Psoas muscle (tissue), 7 donors: ENCODE measurements at regions not wholly inside any gene's neighbourhood (a gene's known extent, or its start where the extent isn't known, plus 50 kb on each side); places are given as distances from the start of the nearest gene placed in this dataset.

ENCODE experiments used
- ATAC-seq, 4 donors: fragments of 200-7000 bp; cut with Tn5 transposase; one replicate each; pipeline ENCODE4 v1.9.1; 2020; ENCODE audit warnings: moderate library complexity in 3 of 4, mild to moderate bottlenecking in 2 of 4
- DNase-seq, 2 donors: peaks; one replicate each; pipeline ENCODE4 v3.0.0-alpha.2; 2020
- H3K27ac ChIP-seq: fragments of 200-600 bp; one replicate; pipeline ENCODE4 v1.8.0; 2022
- H3K27me3 ChIP-seq, 3 donors: fragments of 200-600 bp in 1 of 3; one replicate each; pipeline versions ENCODE4 v1.6.1 to v1.8.0; 2013 to 2022; ENCODE audit warnings: low read length in 2 of 3, mild to moderate bottlenecking in 2 of 3, moderate library complexity in 1 of 3; ENCODE audit not compliant: insufficient read depth in 3 of 3
- H3K36me3 ChIP-seq, 2 donors: fragments of 200-600 bp in 1 of 2; one replicate each; pipeline versions ENCODE4 v1.6.1 to v1.8.0; 2013 to 2022; ENCODE audit warnings: low read depth in 1 of 2, mild to moderate bottlenecking in 1 of 2, moderate library complexity in 1 of 2; ENCODE audit not compliant: insufficient read depth in 1 of 2
- H3K4me1 ChIP-seq: fragments of 200-600 bp; one replicate; pipeline ENCODE4 v1.8.0; 2022
- H3K4me3 ChIP-seq: fragments of 200-600 bp; one replicate; pipeline ENCODE4 v1.8.0; 2022; ENCODE audit warnings: mild to moderate bottlenecking
- H3K9me3 ChIP-seq: fragments of 200-600 bp; one replicate; pipeline ENCODE4 v1.8.0; 2022
- CTCF ChIP-seq: fragments of 200-600 bp; IDR thresholded peaks from one replicate; pipeline ENCODE4 v1.8.0; 2022; ENCODE audit warnings: antibody characterized with exemption
- WGBS, 3 donors: extraction: QIAGEN DNeasy Blood & Tissue Kit; methylation state at CpG; one replicate each; pipeline versions ENCODE4 v1.1.6 to v1.1.7; 2013; 5-methylcytosine and 5-hydroxymethylcytosine counted together
- intact Hi-C, 2 donors: fragments of 100-400 bp; cut with DNase I; formaldehyde crosslinking; loops; one replicate each; pipeline versions ENCODE4 v1.11.0 to v1.14.2; 2022
- donor health status: healthy with polysubstance abuse.
- donor health status: DM: no; HTN: no; CAD: no; lungs with moderate emphysema.
- donor health status: Bipolar disorder and iron deficiency.
- donor health status: healthy.
- donor health status: DM: yes; HTN: yes; CAD: no.
- donor health status: DM: no; HTN: no; CAD: no.
- donor health status: DM: yes; HTN: yes; CAD: no.

DNA sequence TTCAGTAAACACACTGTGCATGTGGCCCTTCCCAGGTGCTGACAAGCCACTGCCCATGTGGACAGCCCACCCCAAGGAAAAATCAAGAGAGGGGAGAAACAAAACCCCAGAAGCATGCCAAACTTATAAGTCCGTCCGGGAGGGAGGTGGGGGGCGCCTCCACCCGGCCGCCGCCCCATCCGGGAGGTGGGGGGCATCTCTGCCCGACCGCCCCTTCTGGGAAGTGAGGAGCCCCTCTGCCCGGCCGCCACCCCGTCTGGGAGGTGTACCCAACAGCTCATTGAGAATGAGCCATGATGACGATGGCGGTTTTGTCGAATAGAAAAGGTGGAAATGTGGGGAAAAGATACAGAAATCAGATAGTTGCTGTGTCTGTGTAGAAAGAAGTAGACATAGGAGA, 53.8 kb upstream of the C2CD4B start:
- 94 to 95% (median 95%) methylated on average over 15 of the region's 15 CpGs for WGBS, 3 donors
- TF ChIP-seq CTCF: no peak
- peaks cover 14% of the 10 kb centered on the region for H3K9me3 ChIP-seq
- H3K27me3 ChIP-seq: peaks cover 0 to 5% (median 0%) of the 10 kb centered on the region in 3 donors
- H3K27ac ChIP-seq: no peak overlapping the region
- no peaks in the 10 kb centered on the region for H3K36me3 ChIP-seq
- no peak overlapping the region for H3K4me3 ChIP-seq
- intact Hi-C loops: no loop called here
- no peaks in the 10 kb centered on the region for H3K4me1 ChIP-seq
- ATAC-seq (no peak), DNase-seq (no peak)

GRCh38 chr15:62219799-62220198, 54.7 kb upstream of the C2CD4B start:
- Histone ChIP-seq H3K9me3 (peaks cover 14% of the 10 kb centered on the region), H3K4me3 (no peak overlapping the region), H3K27ac (no peak overlapping the region), H3K4me1 (no peaks in the 10 kb centered on the region), H3K36me3 (no peaks in the 10 kb centered on the region), H3K27me3 (peaks cover 0 to 5% (median 0%) of the 10 kb centered on the region in 3 donors)
- TF ChIP-seq CTCF: no peak
- intact Hi-C loops: no loop called here
- ATAC-seq: no peak
- 79 to 87% (median 80%) methylated on average over 5 of the region's 5 CpGs for WGBS, 3 donors
- DNase-seq: no peak

DNA sequence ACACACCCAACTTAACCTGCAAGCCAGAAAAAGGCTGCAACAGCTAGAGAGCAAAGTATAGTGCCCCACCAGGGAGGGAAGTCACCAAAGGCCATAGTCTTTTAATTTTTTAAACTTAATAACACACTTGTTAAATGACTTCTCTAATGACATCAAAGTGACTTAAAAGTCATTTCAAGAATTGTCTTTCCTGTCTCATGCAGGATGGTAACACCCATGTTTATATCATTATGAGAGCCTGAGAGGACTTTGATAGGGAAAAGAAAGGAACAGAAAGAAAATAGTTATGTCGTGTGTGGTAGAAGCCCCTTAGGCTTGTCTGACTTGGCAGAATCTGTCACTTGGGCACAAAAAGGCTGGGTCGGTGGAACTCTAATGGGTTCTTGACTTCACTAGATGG, 57.9 kb upstream of the C2CD4B start:
- Histone ChIP-seq H3K36me3 (no peaks in the 10 kb centered on the region), H3K4me3 (no peak overlapping the region), H3K9me3 (no peaks in the 10 kb centered on the region), H3K27me3 (peaks cover 0 to 5% (median 0%) of the 10 kb centered on the region in 3 donors), H3K27ac (no peak overlapping the region), H3K4me1 (no peaks in the 10 kb centered on the region)
- ATAC-seq (no peak), DNase-seq (no peak)
- intact Hi-C loops: no loop called here
- WGBS, 3 donors: 71 to 86% (median 75%) methylated on average over 2 of the region's 2 CpGs
- TF ChIP-seq CTCF: no peak

GRCh38 chr15:62228604-62229003, 63.5 kb upstream of the C2CD4B start:
- no peak overlapping the region for H3K27ac ChIP-seq
- no peak overlapping the region for H3K4me3 ChIP-seq
- intact Hi-C loops: no loop called here
- DNase-seq (no peak), ATAC-seq (no peak)
- H3K27me3 ChIP-seq: no peaks in the 10 kb centered on the region
- no peak for TF ChIP-seq CTCF
- WGBS, 3 donors: 84 to 100% (median 91%) methylated on average over 1 of the region's 1 CpG
- no peaks in the 10 kb centered on the region for H3K36me3 ChIP-seq
- H3K9me3 ChIP-seq: no peaks in the 10 kb centered on the region
- no peaks in the 10 kb centered on the region for H3K4me1 ChIP-seq

DNA sequence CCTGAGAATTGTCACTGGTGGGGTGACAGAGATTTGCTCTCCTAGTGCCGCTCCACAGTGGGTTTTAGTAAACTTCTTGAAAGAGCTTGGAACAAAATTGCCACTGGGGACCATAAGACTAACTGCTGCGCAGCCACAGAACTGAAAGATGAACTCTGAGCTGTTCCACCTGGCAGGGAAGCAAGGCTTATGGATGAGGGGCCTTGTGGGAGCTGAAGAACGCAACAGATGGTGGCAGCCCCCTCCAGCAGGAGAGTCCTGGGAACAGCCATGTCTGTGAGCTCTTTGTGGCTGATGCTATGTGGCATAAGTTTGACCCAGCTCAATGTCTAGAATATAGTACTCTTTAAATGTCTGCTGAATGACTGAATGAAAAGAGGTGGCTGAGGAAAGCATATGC, 66.8 kb upstream of the C2CD4B start:
- no peak for DNase-seq
- WGBS, 3 donors: 51 to 60% (median 57%) methylated on average over 3 of the region's 3 CpGs
- H3K9me3 ChIP-seq: no peaks in the 10 kb centered on the region
- intact Hi-C loops: no loop called here
- no peak overlapping the region for H3K27ac ChIP-seq
- H3K36me3 ChIP-seq: no peaks in the 10 kb centered on the region
- H3K4me1 ChIP-seq: no peaks in the 10 kb centered on the region
- no peak for ATAC-seq
- no peaks in the 10 kb centered on the region for H3K27me3 ChIP-seq
- no peak for TF ChIP-seq CTCF
- no peak overlapping the region for H3K4me3 ChIP-seq
